HG03571 (cell line): ENCODE measurements at regions not wholly inside any gene's neighbourhood (a gene's known extent, or its start where the extent isn't known, plus 50 kb on each side); places are given as distances from the start of the nearest gene placed in this dataset.

Experiments used
- ATAC-seq: cut with Tn5 transposase; IDR thresholded peaks from one replicate; pipeline ENCODE4 v1.9.1; 2021; ENCODE audit not compliant: unreplicated experiment

DNA sequence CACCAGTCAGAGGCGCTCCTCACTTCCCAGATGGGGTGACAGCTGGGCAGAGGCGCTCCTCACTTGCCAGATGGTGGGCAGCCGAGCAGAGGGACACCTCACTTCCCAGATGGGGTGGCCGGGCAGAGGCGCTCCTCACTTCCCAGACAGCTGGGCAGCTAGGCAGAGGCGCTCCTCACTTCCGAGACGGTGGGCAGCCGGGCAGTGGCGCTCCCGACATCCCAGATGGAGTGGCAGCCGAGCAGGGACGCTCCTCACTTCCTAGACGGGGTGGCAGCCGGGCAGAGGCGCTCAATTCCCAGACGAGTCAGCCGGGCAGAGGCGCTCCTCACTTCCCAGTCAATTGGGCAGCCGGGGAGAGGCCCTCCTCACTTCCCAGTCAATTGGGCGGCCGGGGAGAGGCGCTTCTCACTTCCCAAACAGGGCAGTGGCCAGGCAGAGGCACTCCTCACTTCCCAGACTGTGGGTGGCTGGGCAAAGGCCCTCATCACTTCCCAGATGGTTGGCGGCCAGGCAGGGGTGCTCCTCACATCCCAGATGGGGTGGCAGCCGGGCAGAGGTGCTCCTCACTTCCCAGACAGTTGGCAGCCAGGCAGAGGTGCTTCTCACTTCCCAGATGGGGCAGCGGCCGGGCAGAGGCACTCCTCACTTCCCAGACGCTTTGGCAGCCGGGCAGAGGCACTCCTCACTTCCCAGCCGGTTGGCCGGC, 143.8 kb upstream of the ARID2 start:
- no peak for ATAC-seq

DNA sequence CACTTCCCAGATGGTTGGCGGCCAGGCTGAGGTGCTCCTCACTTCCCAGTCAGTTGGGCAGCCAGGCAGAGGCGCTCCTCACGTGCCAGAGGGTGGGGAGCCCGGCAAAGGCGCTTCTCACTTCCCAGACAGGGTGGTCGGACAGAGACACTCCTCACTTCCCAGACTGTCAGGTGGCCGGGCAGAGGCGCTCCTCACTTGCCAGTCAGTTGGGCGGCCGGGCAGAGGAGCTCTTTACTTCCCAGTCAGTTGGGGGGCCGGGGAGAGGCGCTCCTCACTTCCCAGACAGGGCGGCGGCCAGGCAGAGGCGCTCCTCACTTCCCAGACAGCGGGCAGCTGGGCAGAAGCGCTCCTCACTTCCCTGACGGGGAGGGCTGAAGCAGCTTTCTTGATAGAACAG, 143.0 kb upstream of the ARID2 start:
- no peak for ATAC-seq

DNA sequence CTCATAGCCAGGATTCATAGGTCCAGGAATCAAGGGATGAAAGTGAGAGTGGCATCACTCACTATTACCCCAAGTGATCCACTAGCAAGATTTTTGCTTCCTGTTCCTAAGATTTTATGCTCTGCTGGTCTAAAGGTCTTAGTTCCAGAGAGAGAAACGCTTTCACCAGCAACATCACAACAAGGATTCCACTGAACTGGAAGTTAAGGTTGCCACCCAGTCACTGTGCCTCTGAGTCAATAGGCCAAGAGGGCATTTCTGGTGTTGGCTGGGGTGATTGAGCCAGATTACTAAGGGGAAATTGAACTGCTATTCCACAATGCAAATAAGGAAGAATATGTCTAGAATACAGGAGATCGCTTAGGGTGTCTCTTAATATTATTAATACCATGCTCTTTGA, 142.5 kb upstream of the ARID2 start:
- no peak for ATAC-seq

DNA sequence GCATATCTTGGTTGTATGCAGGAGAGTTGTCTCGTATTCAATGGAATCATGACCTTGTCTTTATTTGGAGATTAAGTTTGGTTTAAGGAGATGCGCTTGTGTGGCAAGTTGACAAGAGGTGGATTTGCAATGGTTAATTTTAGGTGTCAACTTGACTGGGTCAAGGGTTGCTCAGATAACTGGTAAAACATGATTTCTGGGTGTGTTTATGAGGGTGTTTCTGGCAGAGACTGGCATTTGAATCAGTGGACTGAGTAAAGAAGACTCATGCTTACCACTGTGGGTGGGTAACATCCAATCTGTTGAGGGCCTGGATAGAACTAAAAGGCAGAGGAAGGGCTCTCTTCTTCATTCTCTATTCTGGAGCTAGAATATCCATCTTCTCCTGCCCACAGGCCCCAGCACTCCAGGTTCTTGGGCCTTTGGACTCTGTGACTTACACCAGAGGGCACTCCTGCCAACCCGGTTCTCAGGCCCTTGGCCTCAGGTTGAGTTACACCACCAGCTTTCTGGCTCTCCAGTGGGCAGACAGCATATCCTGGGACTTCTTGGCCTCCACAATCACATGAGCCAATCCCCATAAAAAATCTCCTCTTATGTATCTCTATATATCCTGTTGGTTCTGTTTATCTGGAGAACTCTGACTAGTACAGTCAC, 141.5 kb upstream of the ARID2 start:
- no peak for ATAC-seq

DNA sequence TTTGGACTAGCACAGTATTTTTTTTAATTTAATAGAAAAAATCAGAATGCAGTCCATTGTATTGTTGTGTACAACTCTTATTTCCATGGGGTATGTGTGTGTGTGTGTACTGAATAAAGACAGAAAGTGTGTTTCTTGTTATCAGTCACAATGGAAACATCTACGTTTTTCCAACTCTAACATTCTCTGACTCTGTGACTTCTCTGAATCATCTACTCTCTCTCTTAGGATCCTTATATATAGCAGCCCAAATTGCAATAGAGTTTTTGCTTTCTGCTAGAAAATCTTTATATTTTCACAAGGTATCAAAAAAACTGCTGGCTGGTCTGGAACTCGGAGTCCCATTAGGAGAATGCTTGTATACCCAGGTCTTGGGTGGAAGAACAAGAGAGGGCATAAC, 138.9 kb upstream of the ARID2 start:
- no peak for ATAC-seq

DNA sequence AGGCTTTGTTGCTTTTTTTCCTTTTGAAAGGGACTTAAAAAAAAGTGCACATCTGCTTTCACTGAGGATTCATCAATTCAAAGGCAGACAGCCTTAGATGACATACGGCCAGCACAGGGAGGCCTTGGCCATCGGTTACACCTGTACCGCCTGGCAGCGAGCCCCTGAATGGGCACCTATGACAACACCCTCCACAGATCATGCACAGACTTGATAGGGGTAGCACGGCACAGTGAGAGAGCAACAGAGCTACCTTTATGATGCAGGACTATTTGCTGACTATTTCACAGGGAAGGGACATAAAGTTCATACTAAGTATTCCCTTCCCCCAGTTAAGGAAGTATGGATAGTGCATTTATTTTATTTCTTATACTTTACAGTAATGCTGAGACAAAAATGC, 137.9 kb upstream of the ARID2 start:
- no peak for ATAC-seq

DNA sequence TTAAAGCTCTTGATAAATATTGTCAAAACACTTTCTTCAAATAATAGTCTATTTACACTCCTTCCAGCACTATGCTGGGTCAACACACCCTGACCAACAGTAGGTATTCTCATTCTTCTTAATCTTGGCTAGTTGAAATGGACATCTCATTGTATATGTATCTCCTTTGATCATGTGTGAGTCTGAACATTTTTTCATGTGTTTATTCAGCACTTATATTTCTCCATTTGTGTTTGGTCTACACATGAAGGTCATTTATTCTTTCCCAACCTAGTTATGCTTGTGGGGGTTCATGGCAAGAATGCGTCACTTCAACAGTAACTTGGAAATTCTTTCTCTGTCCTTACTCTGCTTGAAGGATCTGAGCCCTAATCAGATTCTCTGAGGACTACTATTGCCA, 133.1 kb upstream of the ARID2 start:
- no peak for ATAC-seq

DNA sequence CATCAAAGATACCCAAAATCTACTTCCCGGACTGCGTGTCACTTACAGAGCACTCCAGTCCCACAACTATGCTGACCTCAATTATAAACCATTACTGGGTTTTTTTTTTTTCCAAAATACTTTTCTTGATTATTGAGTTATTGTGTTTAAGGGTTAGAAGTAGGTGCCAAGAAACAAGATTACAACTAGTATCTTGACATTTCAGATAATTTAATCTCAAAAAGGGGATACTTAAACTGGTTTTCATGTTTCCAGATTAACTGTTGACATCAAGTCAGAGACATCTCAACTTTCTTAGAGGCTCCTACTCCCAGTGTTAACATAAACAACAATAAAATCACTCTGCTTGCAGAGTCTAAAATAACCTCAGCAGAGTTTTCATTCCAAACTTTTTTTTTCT, 131.2 kb upstream of the ARID2 start:
- no peak for ATAC-seq

DNA sequence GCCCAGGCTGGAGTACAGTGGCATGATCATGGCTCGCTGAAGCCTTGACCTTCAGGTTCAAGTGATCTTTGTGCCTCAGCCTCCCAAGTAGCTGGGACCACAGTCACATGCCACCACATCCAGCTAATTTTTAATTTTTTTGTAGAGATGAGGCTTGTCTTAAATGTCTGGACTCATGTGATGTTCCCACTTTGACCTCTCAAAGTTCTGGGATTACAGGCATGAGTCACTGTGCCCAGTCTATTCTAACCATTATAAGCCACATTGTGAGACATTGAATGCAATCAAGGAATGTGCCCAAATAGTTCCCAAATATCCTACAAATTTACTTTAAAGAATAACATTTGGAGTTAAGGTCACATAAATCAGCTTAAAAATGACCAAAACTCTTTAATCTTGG, 130.7 kb upstream of the ARID2 start:
- ATAC-seq = no peak

DNA sequence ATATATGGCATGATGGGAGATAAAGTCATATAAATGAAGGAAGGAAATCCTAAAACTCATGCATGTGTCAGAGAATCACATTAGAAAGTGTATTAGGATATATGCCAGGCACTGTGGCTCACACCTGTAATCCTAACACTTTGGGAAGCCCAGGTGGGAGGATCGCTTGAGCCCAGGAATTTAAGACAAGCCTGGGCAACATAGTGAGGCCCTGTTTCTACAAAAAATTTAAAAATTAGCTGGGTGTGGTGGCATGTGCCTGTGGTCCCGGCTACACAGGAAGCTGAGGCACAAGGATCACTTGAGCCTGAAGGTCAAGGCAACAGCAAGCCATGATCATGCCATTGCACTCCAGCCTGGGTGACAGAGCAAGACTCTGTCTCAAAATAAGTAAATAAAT, 130.3 kb upstream of the ARID2 start:
- no peak for ATAC-seq

DNA sequence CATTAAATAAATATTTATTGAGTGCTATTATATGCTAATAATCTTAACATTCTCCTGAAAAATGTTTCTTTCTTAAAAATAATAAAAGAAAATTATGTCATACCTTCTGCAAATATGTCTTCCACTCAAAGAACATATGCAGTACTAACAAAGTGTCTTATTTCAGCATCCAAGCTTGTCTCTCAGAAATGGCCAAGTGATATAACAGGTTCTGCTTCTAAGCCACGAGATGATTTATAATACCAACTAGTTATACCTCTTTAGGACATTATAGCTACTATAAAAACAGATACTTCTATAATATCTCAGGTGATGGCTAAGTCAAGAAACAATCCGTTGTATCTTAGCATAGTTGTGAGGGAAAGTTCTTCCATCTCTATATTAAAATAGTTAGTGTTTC, 128.1 kb upstream of the ARID2 start:
- no peak for ATAC-seq

DNA sequence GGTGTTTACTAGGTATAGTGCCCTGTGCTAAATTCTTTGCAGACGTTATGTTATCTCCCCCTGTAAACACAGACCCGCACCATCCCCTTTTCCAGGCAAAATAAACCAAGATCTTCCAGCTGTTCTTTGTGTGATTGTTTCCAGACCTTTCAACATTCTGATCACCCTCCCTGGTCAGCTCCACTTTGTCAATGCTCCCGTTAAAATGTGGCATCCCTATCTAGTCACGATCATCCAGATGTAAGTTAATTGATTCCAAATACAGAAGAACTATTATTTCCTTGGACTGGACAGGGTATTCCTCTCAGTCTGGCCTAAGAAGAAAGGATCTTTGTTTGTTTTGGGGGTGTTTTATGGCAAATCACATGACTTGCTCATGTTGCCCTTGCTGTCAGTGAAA, 127.6 kb upstream of the ARID2 start:
- ATAC-seq = no peak

DNA sequence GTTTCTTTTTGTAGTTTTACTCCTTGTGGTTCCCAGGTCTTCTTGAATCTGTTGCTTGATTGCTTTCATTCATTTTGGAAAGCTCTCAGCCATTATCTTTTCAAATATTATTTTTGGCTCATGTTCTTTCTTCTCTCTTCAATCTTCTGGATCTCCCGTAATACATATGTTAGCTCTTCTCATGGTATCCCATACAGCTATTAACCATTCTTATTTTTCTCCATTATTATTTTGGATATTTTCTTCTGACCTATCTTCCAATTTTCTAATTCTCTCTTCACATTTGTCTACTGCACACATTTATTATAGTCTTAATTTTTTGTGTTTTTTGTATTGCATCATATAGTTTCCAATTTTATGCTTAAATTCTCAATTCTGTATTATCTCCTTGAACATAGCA, 123.9 kb upstream of the ARID2 start:
- no peak for ATAC-seq

DNA sequence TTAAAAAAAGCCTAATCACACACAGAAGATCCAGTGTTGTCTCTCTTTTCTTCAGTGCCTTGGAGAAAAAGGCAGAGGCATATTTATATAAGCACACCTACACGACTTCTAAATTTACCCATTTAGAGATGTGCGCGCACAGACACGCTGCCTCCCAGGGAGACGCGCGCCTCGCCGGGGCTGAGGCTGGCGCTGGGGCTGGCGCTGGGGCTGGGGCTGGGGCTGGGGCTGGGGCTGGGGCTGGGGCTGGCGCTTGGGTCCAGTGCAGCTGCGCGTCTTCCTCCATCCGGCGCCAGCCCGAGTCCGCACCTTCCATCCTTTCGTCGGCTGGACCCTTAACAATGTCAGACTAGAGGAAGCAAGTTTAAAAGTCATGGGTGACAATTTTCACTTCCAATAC, 118.4 kb upstream of the ARID2 start:
- no peak for ATAC-seq

DNA sequence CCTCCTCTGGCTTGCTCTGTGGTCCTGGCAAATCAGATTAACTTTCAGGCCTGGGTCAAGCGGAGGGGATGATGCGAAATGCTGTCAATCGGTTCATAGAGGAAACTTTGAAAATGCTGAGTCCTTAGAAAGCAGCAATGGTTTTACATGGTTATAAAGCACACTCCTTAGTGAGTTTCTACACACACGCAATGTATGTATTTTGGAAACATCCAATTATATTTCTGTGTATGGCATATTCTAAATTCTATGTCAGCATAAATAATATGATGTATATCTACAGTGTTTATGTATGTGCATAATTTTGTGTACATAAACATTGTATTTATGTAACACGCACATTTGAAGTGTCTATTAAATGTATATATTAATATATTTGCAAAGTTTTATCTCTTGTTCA, 118.0 kb upstream of the ARID2 start:
- ATAC-seq = no peak

DNA sequence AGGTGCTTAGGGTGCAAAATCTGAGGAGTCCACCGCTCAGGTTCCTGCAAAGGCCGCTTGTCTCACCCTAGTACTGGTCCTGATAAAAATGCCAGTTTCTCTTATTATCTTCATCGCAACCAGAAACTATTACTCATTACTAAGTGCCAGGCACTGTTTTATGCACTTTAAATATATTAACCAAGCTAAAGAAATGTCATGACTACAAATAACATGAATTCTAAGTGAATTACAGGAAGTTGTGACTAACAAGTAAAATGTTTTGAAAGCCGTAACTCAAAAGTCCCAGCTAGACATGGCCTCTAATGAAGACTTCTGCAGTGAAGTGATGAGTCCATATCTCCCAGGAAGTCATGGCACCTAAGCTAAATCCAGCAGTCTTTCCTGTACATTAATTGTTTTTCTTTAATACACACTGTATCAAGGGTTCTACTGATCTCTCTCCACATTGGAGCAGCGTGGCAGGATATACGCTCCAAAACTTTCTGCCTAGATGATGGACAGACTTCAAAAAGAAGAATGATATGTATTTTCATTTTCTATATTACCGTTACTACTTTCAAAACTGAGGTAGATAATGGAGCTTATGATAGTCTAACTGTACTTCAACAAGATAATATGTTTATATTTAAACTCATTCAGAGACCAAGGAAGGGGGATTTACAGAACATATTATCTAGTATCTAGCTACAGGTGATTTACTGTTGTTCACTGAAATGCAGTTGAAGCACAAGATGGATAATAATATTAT, 117.3 kb upstream of the ARID2 start:
- no peak for ATAC-seq

DNA sequence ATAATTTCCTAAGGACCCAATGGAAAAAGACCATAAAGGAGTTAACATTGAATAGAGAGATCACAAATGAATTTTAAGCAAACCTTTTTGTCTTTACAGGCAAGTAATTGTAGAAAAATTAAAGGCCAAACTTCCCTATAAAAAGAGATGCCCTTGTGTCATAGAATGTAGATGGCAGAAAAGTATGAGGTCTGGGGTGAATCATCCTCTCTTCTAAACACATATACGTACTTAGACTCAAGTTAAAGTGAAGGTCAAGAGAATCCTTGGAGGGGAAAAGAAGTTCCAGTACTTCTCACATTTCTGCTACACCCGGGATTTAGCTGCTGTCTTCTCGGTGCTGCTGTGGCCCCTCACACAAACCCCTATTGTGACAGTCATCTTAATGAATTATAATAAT, 116.2 kb upstream of the ARID2 start:
- no peak for ATAC-seq

DNA sequence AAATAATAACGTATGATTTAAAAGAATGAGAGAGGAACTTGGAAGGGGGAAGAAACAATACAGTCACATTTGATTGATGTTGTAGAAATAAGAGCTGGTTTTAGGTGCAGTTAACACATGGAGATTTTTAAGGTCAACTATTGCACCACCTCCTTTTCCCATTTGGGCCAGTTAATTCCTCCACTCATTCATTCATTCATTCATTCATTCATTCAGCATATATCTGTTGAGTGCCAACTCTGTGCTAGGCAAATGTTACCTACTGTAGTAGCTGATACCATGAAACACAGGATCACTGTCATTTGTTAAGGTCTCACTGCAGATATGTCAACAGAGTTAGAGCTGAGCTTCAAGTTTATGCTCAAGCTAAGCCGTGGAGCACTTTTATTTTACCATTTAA, 115.7 kb upstream of the ARID2 start:
- ATAC-seq = no peak

DNA sequence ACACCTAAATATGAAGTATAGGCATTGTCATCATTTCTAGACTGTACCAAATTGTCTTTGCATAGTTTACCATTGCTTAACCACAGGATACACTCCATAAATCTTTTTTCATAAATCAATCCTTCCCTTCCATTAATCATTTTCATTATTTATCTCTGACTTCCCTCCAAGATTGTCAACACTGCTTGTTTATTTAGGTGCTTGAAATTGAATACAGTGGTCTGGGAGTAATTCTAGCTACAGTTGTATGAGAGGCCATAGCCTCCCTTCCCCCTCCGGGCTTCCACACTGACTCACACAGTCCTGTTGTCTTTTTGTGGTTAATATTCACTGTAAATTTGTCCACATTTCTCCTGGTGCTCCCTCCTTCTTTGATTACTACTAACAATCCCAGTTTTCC, 114.2 kb upstream of the ARID2 start:
- no peak for ATAC-seq

DNA sequence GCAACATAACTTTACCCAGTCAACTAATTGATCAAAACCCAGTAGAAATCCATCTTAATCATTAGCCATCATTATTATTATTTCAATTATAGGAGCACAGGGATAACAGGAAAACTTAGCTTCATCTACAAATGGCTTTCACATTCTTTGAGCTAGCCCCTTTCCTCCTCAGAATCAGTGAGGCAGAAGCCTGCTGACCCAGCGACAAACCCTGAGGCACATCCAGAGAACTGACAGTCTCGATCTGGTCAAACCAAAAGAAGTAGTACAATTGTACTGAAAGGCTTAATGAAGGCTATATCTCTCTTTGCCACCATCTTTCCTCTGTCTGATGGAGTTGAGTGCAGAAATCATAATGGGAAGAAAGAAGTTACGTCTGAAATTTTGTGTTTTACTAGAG, 109.8 kb upstream of the ARID2 start:
- ATAC-seq = no peak

DNA sequence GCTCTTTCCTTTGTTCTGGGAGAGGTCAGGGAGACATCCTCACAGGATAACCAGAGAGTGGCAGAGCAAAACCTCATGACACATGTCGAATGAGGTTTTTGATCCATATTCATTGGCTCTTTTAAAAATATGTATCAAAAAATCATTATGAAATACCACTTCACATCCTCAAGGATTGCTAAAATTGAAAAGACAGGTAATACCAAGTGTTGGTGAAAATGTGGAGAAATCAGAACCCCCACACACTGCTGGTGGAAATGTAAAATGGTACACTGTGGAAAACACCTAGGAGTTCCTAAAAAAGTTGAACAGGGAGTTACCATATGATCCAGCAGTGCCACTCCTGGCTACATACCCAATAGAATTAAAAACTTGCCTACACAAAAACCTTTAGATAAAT, 107.8 kb upstream of the ARID2 start:
- ATAC-seq = no peak

DNA sequence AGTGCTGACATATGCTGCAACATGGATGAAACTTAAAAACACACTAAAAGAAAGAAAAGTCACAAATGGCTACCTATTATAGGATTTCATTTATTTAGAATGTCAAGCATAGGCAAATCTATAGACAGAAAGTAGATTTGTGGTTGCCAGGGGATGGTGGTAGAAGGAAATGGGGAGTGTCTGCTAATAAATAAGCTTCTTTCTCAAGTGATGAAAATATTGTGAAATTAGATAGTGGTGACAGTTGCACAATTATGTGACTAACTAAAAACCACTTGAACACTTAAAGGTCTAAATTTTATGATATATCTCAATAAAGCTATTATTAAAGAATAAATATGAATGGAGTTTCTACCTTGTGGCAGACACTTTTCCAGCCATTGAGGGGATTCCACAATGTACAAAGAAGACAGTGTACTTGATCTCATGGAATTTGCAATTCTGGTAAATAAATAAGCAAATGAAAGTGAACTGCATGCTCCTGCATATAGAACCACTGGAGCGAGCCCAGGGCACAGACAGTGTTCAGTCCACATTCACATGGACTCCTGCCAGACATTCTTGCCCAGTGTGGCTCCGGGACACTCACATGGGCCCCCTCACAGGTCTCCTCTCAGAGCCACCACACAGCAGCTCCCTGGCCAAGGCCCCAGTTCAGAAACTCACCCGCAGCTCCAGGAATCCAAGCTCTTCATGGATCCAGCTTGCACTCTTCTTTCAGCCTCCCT, 107.1 kb upstream of the ARID2 start:
- no peak for ATAC-seq
